ENCODE measurements at regions not wholly inside any gene's neighbourhood (a gene's known extent, or its start where the extent isn't known, plus 50 kb on each side); places are given as distances from the start of the nearest gene placed in this dataset.

DNA sequence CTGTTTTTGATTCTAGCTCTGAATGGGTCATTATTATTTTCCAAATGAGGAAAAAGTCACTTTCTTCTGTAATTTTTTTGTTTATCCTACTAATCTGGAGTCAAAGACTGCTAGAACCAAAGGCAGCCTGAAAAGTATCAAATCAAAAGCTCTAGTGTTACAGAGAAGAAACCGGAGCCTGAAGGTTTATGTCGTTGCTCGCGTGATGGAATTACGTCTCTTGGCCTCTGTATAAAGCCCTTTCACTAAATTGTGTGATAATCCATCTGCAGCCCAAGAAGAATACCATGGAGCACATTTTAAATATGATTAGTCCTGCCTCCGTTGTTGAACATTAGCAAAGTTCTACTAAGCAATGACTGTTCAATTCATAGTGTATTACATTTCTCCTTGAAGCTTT is 738.6 kb downstream of the C6orf118 start:
- no peak for TF ChIP-seq YY1 (IDR thresholded peaks at IDR 0.05; ENCODE audit: low read depth)
- no peak for TF ChIP-seq CEBPB (IDR thresholded peaks at IDR 0.05)
- TF ChIP-seq ZBTB7A (IDR thresholded peaks at IDR 0.05; ENCODE audit: low read depth): no peak
- TF ChIP-seq TAF1 (IDR thresholded peaks at IDR 0.05; ENCODE audit: low read depth): no peak
- TF ChIP-seq, protein P1, sequence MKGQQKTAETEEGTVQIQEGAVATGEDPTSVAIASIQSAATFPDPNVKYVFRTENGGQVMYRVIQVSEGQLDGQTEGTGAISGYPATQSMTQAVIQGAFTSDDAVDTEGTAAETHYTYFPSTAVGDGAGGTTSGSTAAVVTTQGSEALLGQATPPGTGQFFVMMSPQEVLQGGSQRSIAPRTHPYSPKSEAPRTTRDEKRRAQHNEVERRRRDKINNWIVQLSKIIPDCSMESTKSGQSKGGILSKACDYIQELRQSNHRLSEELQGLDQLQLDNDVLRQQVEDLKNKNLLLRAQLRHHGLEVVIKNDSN (IDR thresholded peaks at IDR 0.05): no peak
